Vagina (tissue), 2 donors: ENCODE measurements at regions not wholly inside any gene's neighbourhood (a gene's known extent, or its start where the extent isn't known, plus 50 kb on each side); places are given as distances from the start of the nearest gene placed in this dataset.

Source experiments
- POLR2AphosphoS5 ChIP-seq, 2 donors: sonication (generic); formaldehyde crosslinking; IDR thresholded peaks; one replicate each; pipeline ENCODE4 v1.9.0; 2017; ENCODE audit warnings: antibody characterized with exemption in 2 of 2, mild to moderate bottlenecking in 2 of 2, low read depth in 1 of 2; ENCODE audit not compliant: insufficient read depth in 1 of 2
- TF ChIP-seq, protein P1 (sequence below), 3 experiments: fragments of 450-650 bp in 2 of 3; fragments of 200-600 bp in 1 of 3; sonication (generic) in 1 of 3; IDR thresholded peaks; one replicate each; pipeline ENCODE4 v1.5.1; 2017 to 2019; ENCODE audit warnings: antibody characterized with exemption in 3 of 3, mild to moderate bottlenecking in 2 of 3, moderate library complexity in 2 of 3

DNA sequence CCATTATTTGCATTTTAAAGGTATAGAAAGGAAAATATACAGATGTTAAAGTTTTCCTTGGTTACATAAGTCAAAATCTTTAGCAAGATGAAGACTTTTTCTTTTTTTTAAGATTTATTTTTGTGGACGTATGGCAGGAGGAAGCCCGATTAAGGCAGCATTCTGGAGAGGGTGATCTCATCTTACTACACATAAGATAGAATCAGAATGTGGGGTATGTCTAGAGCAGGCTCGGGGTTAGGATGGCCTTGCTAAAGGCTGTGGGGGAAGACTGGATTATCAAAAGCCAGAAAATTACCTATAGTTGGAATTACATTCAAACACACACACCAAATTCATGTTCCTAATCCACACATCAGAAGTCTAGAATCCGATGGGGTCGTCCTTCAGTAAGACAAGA is 79.6 kb upstream of the OTOGL start:
- TF ChIP-seq, protein P1, sequence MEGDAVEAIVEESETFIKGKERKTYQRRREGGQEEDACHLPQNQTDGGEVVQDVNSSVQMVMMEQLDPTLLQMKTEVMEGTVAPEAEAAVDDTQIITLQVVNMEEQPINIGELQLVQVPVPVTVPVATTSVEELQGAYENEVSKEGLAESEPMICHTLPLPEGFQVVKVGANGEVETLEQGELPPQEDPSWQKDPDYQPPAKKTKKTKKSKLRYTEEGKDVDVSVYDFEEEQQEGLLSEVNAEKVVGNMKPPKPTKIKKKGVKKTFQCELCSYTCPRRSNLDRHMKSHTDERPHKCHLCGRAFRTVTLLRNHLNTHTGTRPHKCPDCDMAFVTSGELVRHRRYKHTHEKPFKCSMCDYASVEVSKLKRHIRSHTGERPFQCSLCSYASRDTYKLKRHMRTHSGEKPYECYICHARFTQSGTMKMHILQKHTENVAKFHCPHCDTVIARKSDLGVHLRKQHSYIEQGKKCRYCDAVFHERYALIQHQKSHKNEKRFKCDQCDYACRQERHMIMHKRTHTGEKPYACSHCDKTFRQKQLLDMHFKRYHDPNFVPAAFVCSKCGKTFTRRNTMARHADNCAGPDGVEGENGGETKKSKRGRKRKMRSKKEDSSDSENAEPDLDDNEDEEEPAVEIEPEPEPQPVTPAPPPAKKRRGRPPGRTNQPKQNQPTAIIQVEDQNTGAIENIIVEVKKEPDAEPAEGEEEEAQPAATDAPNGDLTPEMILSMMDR (IDR thresholded peaks at IDR 0.05): no peak
- no peak for TF ChIP-seq POLR2AphosphoS5 (IDR thresholded peaks at IDR 0.05; ENCODE audit: insufficient read depth in 1 of 2, low read depth in 1 of 2)
